Type B pancreatic cell (in vitro differentiated cells): ENCODE measurements at regions not wholly inside any gene's neighbourhood (a gene's known extent, or its start where the extent isn't known, plus 50 kb on each side); places are given as distances from the start of the nearest gene placed in this dataset.

Source experiments
- DNase-seq: peaks from one replicate; pipeline ENCODE4 v3.0.0; 2021; ENCODE audit warnings: mixed read lengths; ENCODE audit not compliant: unreplicated experiment; ENCODE audit errors: extremely low spot score
- H3K27ac Mint-ChIP-seq: 2 replicates; pipeline ENCODE4 v1.8.0; 2021; ENCODE audit warnings: mild to moderate bottlenecking, mixed read lengths
- H3K27me3 Mint-ChIP-seq: 2 replicates; pipeline ENCODE4 v1.8.0; 2021; ENCODE audit warnings: mixed read lengths
- H3K36me3 Mint-ChIP-seq: 2 replicates; pipeline ENCODE4 v1.8.0; 2021; ENCODE audit warnings: mixed read lengths
- H3K4me1 Mint-ChIP-seq: one replicate; pipeline ENCODE4 v1.8.0; 2021; ENCODE audit warnings: mixed read lengths; ENCODE audit not compliant: unreplicated experiment
- H3K4me3 Mint-ChIP-seq: 2 replicates; pipeline ENCODE4 v1.8.0; 2021; ENCODE audit warnings: mild to moderate bottlenecking, mixed read lengths
- H3K9me3 Mint-ChIP-seq: 2 replicates; pipeline ENCODE4 v1.8.0; 2021; ENCODE audit warnings: mixed read lengths
- TF ChIP-seq, protein P1 (sequence below): fragments of 200-600 bp; sonication (generic); conservative IDR thresholded peaks from 2 replicates; pipeline ENCODE4 v1.5.0; 2021; ENCODE audit warnings: antibody characterized with exemption, mild to moderate bottlenecking

DNA sequence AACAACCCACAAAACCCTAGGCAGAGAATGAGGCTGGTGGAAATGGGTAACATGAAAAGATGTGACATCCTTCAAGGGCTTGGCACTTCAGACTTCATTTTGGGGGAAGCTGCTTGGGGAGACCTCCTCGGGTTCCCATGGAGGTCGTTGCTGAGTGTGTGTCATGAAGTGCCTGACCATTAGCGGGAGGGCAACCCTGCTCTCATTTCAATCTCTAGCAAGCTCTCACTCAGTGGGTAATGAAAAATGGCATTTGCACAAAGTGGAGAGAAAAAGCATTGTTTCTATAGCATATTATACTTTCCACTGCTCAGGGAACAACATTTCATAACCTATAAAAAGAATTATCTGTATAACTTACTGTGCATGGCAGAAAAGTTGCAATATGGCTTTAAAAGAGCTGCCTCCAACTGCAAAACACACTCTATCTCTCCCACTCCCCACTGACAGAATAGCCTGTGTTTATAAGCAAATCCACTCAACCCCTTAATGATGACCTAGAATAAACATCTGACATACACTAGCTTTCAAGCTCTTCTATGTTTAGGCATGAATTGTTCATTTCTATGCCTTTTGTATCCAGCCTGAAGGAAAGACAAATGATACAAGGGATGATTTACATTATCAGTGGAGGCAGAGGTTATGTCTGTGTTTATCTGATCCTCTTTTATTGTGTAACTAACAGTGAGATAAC, 357.2 kb downstream of the ZSWIM6 start:
- DNase-seq = no peak
- Mint-ChIP-seq H3K27me3 (peaks cover 3% of the 10 kb centered on the region), H3K4me1 (peaks cover 18% of the 10 kb centered on the region), H3K9me3 (no peaks in the 10 kb centered on the region), H3K27ac (no peak overlapping the region), H3K4me3 (no peak overlapping the region), H3K36me3 (no peaks in the 10 kb centered on the region)
- TF ChIP-seq, protein P1, sequence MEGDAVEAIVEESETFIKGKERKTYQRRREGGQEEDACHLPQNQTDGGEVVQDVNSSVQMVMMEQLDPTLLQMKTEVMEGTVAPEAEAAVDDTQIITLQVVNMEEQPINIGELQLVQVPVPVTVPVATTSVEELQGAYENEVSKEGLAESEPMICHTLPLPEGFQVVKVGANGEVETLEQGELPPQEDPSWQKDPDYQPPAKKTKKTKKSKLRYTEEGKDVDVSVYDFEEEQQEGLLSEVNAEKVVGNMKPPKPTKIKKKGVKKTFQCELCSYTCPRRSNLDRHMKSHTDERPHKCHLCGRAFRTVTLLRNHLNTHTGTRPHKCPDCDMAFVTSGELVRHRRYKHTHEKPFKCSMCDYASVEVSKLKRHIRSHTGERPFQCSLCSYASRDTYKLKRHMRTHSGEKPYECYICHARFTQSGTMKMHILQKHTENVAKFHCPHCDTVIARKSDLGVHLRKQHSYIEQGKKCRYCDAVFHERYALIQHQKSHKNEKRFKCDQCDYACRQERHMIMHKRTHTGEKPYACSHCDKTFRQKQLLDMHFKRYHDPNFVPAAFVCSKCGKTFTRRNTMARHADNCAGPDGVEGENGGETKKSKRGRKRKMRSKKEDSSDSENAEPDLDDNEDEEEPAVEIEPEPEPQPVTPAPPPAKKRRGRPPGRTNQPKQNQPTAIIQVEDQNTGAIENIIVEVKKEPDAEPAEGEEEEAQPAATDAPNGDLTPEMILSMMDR = no peak

DNA sequence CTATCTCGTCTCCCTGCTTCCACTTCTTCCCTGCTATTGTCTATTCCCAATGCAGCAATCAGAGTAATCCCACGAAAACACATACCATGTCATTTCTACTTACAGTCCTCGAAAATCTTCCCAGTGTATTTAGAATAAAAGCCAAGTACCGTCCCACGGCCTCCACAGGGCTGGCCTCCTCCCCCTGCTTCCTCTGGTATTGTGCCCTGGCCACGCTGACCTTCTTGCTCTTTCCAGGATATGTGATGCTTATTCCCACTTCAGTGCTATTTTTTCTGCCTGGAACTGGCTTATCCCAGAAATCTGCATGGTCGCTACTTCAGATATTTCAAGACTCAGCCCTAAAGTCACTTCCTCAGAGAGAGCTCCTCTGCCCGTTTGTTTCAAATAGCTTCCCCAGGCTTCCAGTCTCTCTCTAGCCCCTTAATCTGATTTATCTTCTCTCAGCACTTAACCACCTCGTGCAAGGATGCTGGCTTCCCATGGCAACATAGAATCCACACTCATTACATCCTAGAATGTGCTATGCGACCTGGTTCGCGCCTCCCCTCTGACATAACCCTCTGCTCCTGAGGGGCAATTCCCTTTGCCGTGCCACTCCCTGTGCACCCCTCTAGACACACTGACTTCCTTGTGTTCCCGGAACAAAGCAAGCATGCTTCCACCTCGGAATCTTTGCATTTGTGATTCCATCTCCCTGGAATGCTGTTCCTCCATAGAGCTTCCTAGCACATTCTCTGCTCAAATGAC, 365.9 kb downstream of the ZSWIM6 start:
- peaks cover 6% of the 10 kb centered on the region for H3K27me3 Mint-ChIP-seq
- H3K27ac Mint-ChIP-seq = no peak overlapping the region
- DNase-seq = no peak
- no peak overlapping the region for H3K4me3 Mint-ChIP-seq
- H3K36me3 Mint-ChIP-seq = no peaks in the 10 kb centered on the region
- H3K9me3 Mint-ChIP-seq = no peaks in the 10 kb centered on the region
- H3K4me1 Mint-ChIP-seq = no peaks in the 10 kb centered on the region
- TF ChIP-seq, protein P1 = no peak

DNA sequence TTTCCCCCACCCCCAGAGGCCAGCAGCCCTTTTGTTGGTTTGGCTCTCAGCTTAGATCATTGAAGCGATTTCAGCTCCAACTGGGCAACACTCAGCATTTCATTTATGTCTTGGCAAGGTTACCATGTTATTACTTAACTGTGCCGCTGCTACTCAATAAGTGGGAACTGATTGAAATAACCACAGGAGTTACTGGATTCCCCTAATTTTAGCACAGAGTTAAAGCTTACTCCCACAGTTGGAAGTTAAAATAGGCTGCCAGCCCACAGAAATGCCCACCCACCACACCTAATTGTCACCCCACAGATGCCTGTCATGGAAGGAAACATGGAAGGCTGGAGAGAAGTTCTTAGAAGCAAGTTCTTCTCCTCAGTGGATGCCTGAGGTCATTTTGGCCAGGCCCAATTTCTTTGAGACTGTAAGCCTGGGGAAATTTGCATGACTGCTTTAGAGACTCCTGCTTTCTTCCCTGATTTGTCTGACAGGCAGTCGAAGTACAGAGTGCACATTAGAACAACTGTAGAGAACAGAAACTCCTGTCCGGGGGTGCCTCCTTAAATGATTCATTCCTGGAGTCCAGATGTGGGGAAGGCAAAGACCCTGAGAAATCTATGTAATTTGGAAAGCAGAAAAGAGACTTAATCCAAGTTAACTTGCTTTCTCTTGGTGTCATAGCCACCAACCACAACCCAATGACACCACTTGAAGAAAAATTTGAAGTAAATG, 370.0 kb downstream of the ZSWIM6 start:
- H3K27me3 Mint-ChIP-seq = peaks cover 12% of the 10 kb centered on the region
- no peaks in the 10 kb centered on the region for H3K4me1 Mint-ChIP-seq
- TF ChIP-seq, protein P1 = no peak
- H3K27ac Mint-ChIP-seq = no peak overlapping the region
- H3K4me3 Mint-ChIP-seq = no peak overlapping the region
- H3K36me3 Mint-ChIP-seq = no peaks in the 10 kb centered on the region
- DNase-seq = no peak
- no peaks in the 10 kb centered on the region for H3K9me3 Mint-ChIP-seq

DNA sequence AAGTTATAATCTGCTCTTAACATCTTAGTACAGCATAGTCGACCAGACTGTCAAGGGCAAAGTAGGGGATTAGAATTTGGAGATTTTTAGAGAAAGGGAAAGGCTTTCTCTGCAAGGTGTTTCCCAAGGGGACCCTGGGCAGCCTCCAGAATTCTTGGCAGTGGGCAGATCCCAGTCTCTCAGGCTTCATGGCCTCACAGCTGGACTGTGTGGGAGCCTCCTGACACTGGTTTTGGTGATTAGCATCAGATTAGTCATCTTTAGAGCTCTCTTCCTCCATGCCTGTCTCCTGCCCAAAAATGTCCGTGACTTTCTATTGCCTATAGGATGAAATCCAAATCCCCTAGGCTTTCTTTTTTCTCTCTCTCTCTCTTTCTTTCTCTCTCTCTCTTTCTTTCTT, 370.7 kb downstream of the ZSWIM6 start:
- H3K27me3 Mint-ChIP-seq = peaks cover 12% of the 10 kb centered on the region
- no peak for DNase-seq
- no peak overlapping the region for H3K27ac Mint-ChIP-seq
- no peak overlapping the region for H3K4me3 Mint-ChIP-seq
- no peaks in the 10 kb centered on the region for H3K9me3 Mint-ChIP-seq
- no peaks in the 10 kb centered on the region for H3K36me3 Mint-ChIP-seq
- TF ChIP-seq, protein P1 = no peak
- no peaks in the 10 kb centered on the region for H3K4me1 Mint-ChIP-seq

DNA sequence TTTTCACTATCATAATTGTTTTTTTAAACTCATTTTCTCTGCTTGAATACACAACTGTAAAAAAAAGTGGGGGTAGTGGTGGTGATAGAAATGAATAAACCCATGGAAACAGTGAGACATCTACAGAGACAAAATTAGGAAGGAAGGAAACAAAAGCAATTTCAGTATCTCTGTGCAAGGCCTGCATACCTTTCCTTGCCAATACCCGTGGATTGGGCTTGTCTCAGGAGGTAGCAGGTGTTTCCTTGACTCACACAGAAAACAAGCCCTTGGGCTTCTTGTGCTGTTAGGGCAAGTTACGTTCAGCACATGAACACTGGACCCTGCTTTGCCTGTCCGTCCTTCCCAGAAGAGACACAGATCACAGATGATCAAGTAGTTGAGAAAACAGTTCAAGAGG, 372.2 kb downstream of the ZSWIM6 start:
- Mint-ChIP-seq H3K9me3 (no peaks in the 10 kb centered on the region), H3K27me3 (peaks cover 12% of the 10 kb centered on the region), H3K4me3 (no peak overlapping the region), H3K36me3 (no peaks in the 10 kb centered on the region), H3K27ac (no peak overlapping the region), H3K4me1 (no peaks in the 10 kb centered on the region)
- TF ChIP-seq, protein P1 = no peak
- no peak for DNase-seq
